Activated CD8-positive, alpha-beta T cell treated with anti-CD3 and anti-CD28 coated beads for 36 hours (primary cell): ENCODE measurements at regions not wholly inside any gene's neighbourhood (a gene's known extent, or its start where the extent isn't known, plus 50 kb on each side); places are given as distances from the start of the nearest gene placed in this dataset.

Source experiments
- ATAC-seq: fragments of 200-7000 bp; cut with Tn5 transposase; one replicate; pipeline ENCODE4 v1.10.0; 2021; ENCODE audit warnings: mild to moderate bottlenecking, moderate library complexity
- CTCF ChIA-PET: fragments of 350-600 bp; sonication (Branson Sonifier 250); formaldehyde crosslinking; loops from one replicate; lab custom pipeline; 2021; ENCODE audit warnings: antibody characterized with exemption; lab: Charles Lee
- POLR2A ChIA-PET: fragments of 350-600 bp; sonication (Branson Sonifier 250); formaldehyde crosslinking; loops from one replicate; lab custom pipeline; 2021; ENCODE audit warnings: antibody characterized with exemption; lab: Charles Lee
- DNase-seq: peaks from one replicate; pipeline ENCODE4 v3.0.0-alpha.2; 2020
- H3K27ac Mint-ChIP-seq: one replicate; pipeline ENCODE4 v1.8.0; 2021; ENCODE audit warnings: mild to moderate bottlenecking, mixed read lengths
- H3K27me3 Mint-ChIP-seq: one replicate; pipeline ENCODE4 v1.8.0; 2021; ENCODE audit warnings: mixed read lengths
- H3K36me3 Mint-ChIP-seq: one replicate; pipeline ENCODE4 v1.8.0; 2021; ENCODE audit warnings: low read depth, mixed read lengths
- H3K4me1 Mint-ChIP-seq: one replicate; pipeline ENCODE4 v1.8.0; 2021; ENCODE audit warnings: low read depth, mixed read lengths
- H3K4me3 Mint-ChIP-seq: one replicate; pipeline ENCODE4 v1.8.0; 2021; ENCODE audit warnings: mild to moderate bottlenecking, moderate library complexity, mixed read lengths
- H3K9me3 Mint-ChIP-seq: one replicate; pipeline ENCODE4 v1.8.0; 2021; ENCODE audit warnings: mixed read lengths
- CTCF ChIP-seq: fragments of 200-600 bp; IDR thresholded peaks from one replicate; pipeline ENCODE4 v1.8.0; 2022; ENCODE audit warnings: antibody characterized with exemption, mild to moderate bottlenecking
- intact Hi-C: fragments of 100-400 bp; cut with micrococcal nuclease; formaldehyde crosslinking; loops from one replicate; pipeline ENCODE4 v1.10.0; 2022

GRCh38 chr2:199594443-199594842 lies 136.7 kb upstream of the SATB2 start:
- intact Hi-C loops: loop anchor here (10.0 kb wide), 1 partner anchor 140 kb away; no protein-coding TSS in a partner anchor
- ATAC-seq: no peak

GRCh38 chr2:199591826-199592225 lies 134.1 kb upstream of the SATB2 start:
- no peaks in the 10 kb centered on the region for H3K4me1 Mint-ChIP-seq
- intact Hi-C loops: loop anchor here (10.0 kb wide), 1 partner anchor 143 kb away; no protein-coding TSS in a partner anchor
- CTCF ChIA-PET: no interaction called here
- peaks cover 2% of the 10 kb centered on the region for H3K27me3 Mint-ChIP-seq
- no peak overlapping the region for H3K27ac Mint-ChIP-seq
- no peaks in the 10 kb centered on the region for H3K36me3 Mint-ChIP-seq
- no peaks in the 10 kb centered on the region for H3K9me3 Mint-ChIP-seq
- TF ChIP-seq CTCF: no peak
- no peak for ATAC-seq
- H3K4me3 Mint-ChIP-seq: no peak overlapping the region
- POLR2A ChIA-PET: no interaction called here
- no peak for DNase-seq

More at GRCh38 chr2:199594443-199594842, 136.7 kb upstream of the SATB2 start:
- Mint-ChIP-seq H3K9me3 (no peaks in the 10 kb centered on the region), H3K36me3 (no peaks in the 10 kb centered on the region), H3K4me3 (no peak overlapping the region), H3K27ac (no peak overlapping the region), H3K27me3 (peaks cover 2% of the 10 kb centered on the region), H3K4me1 (no peaks in the 10 kb centered on the region)
- ChIA-PET POLR2A (no interaction called here), CTCF (no interaction called here)
- TF ChIP-seq CTCF: no peak
- DNase-seq: no peak

GRCh38 chr2:199590321-199591203 lies 132.8 kb upstream of the SATB2 start:
- Mint-ChIP-seq H3K36me3 (no peaks in the 10 kb centered on the region), H3K4me3 (no peak overlapping the region), H3K27me3 (peaks cover 2% of the 10 kb centered on the region), H3K27ac (no peak overlapping the region), H3K4me1 (no peaks in the 10 kb centered on the region), H3K9me3 (no peaks in the 10 kb centered on the region)
- ATAC-seq (no peak), DNase-seq (no peak)
- intact Hi-C loops: loop anchor here (10.0 kb wide), 1 partner anchor 144 kb away; no protein-coding TSS in a partner anchor
- CTCF ChIA-PET: interaction anchor here (1.5 kb wide), 1 partner anchor 1276 kb away, joined by 5 read pairs; no protein-coding TSS in a partner anchor
- no peak for TF ChIP-seq CTCF
- POLR2A ChIA-PET: no interaction called here

- DNase-seq: no peak
These were observed 131.6 kb upstream of the SATB2 start for GRCh38 chr2:199589306-199589705.

More at GRCh38 chr2:199589306-199589705, 131.6 kb upstream of the SATB2 start:
- POLR2A ChIA-PET: interaction anchor here (0.6 kb wide), 1 partner anchor 139 kb away, joined by 4 read pairs; no protein-coding TSS in a partner anchor
- no peak overlapping the region for H3K4me3 Mint-ChIP-seq
- peaks cover 2% of the 10 kb centered on the region for H3K27me3 Mint-ChIP-seq
- H3K27ac Mint-ChIP-seq: no peak overlapping the region
- TF ChIP-seq CTCF: no peak
- no peaks in the 10 kb centered on the region for H3K9me3 Mint-ChIP-seq
- intact Hi-C loops: no loop called here
- no peaks in the 10 kb centered on the region for H3K36me3 Mint-ChIP-seq
- CTCF ChIA-PET: interaction anchor here (1.5 kb wide), 1 partner anchor 1275 kb away, joined by 5 read pairs; no protein-coding TSS in a partner anchor
- no peaks in the 10 kb centered on the region for H3K4me1 Mint-ChIP-seq
- no peak for ATAC-seq
